ENCODE measurements at regions not wholly inside any gene's neighbourhood (a gene's known extent, or its start where the extent isn't known, plus 50 kb on each side); places are given as distances from the start of the nearest gene placed in this dataset.

GRCh38 chr2:104744537-104744936, 109.4 kb upstream of the POU3F3 start:
- CTCF ChIA-PET: no interaction called here
- Histone ChIP-seq H3K4me1 (ENCODE audit: control insufficient read depth in 2 of 2, insufficient read depth in 2 of 2, low read length in 2 of 2) (no peaks in the 10 kb centered on the region), H3K4me3 (ENCODE audit: low read length) (no peak overlapping the region), H3K27me3 (ENCODE audit: control insufficient read depth in 2 of 2, insufficient read depth in 2 of 2, low read length in 2 of 2) (no peaks in the 10 kb centered on the region), H3K36me3 (ENCODE audit: control insufficient read depth in 2 of 3, insufficient read depth in 3 of 3, low read length in 3 of 3) (no peaks in the 10 kb centered on the region), H3K27ac (ENCODE audit: low read depth, low read length) (no peak overlapping the region), H3K9me3 (ENCODE audit: control insufficient read depth in 2 of 3, low read length in 3 of 3) (no peaks in the 10 kb centered on the region)
- H3K9me3 Mint-ChIP-seq: peaks cover 0 to 2% (median 0%) of the 10 kb centered on the region in 11 donors
- H3K27ac Mint-ChIP-seq: no peak overlapping the region
- H3K4me1 Mint-ChIP-seq: no peaks in the 10 kb centered on the region
- H3K27me3 Mint-ChIP-seq: peaks cover 0 to 9% (median 5%) of the 10 kb centered on the region in 5 donors
- POLR2A ChIA-PET: no interaction called here
- H3K36me3 Mint-ChIP-seq: no peaks in the 10 kb centered on the region
- DNase-seq: no peak
- no peak overlapping the region for H3K4me3 Mint-ChIP-seq
- ATAC-seq: no peak
- intact Hi-C loops (cut with micrococcal nuclease): no loop called here

GRCh38 chr2:104745846-104746245, 108.1 kb upstream of the POU3F3 start:
- H3K4me3 Mint-ChIP-seq: no peak overlapping the region

GRCh38 chr2:104746299-104746698, 107.6 kb upstream of the POU3F3 start:
- Mint-ChIP-seq H3K4me1 (no peaks in the 10 kb centered on the region), H3K4me3 (no peak overlapping the region), H3K36me3 (no peaks in the 10 kb centered on the region), H3K9me3 (peaks cover 0 to under 1% (median 0%) of the 10 kb centered on the region in 11 donors), H3K27me3 (peaks cover 0 to 9% (median 5%) of the 10 kb centered on the region in 5 donors), H3K27ac (no peak overlapping the region)
- Histone ChIP-seq H3K27ac (ENCODE audit: low read depth, low read length) (no peak overlapping the region), H3K36me3 (ENCODE audit: control insufficient read depth in 2 of 3, insufficient read depth in 3 of 3, low read length in 3 of 3) (no peaks in the 10 kb centered on the region), H3K27me3 (ENCODE audit: control insufficient read depth in 2 of 2, insufficient read depth in 2 of 2, low read length in 2 of 2) (no peaks in the 10 kb centered on the region), H3K4me3 (ENCODE audit: low read length) (no peak overlapping the region), H3K9me3 (ENCODE audit: control insufficient read depth in 2 of 3, low read length in 3 of 3) (no peaks in the 10 kb centered on the region), H3K4me1 (ENCODE audit: control insufficient read depth in 2 of 2, insufficient read depth in 2 of 2, low read length in 2 of 2) (no peaks in the 10 kb centered on the region)
- POLR2A ChIA-PET: no interaction called here
- no peak for DNase-seq
- ATAC-seq: no peak
- CTCF ChIA-PET: no interaction called here
- intact Hi-C loops (cut with micrococcal nuclease): no loop called here

More at GRCh38 chr2:104745846-104746245, 108.1 kb upstream of the POU3F3 start:
- ChIA-PET POLR2A (no interaction called here), CTCF (no interaction called here)
- Histone ChIP-seq H3K27ac (ENCODE audit: low read depth, low read length) (no peak overlapping the region), H3K27me3 (ENCODE audit: control insufficient read depth in 2 of 2, insufficient read depth in 2 of 2, low read length in 2 of 2) (no peaks in the 10 kb centered on the region), H3K4me1 (ENCODE audit: control insufficient read depth in 2 of 2, insufficient read depth in 2 of 2, low read length in 2 of 2) (no peaks in the 10 kb centered on the region), H3K36me3 (ENCODE audit: control insufficient read depth in 2 of 3, insufficient read depth in 3 of 3, low read length in 3 of 3) (no peaks in the 10 kb centered on the region), H3K9me3 (ENCODE audit: control insufficient read depth in 2 of 3, low read length in 3 of 3) (no peaks in the 10 kb centered on the region), H3K4me3 (ENCODE audit: low read length) (no peak overlapping the region)
- Mint-ChIP-seq H3K27ac (no peak overlapping the region), H3K27me3 (peaks cover 0 to 9% (median 7%) of the 10 kb centered on the region in 5 donors), H3K4me1 (no peaks in the 10 kb centered on the region), H3K9me3 (peaks cover 0 to 2% (median 0%) of the 10 kb centered on the region in 11 donors), H3K36me3 (no peaks in the 10 kb centered on the region)
- intact Hi-C loops (cut with micrococcal nuclease): no loop called here
- DNase-seq: no peak
- no peak for ATAC-seq

- Histone ChIP-seq H3K4me3 (ENCODE audit: low read length) (no peak overlapping the region), H3K4me1 (ENCODE audit: control insufficient read depth in 2 of 2, insufficient read depth in 2 of 2, low read length in 2 of 2) (no peaks in the 10 kb centered on the region), H3K9me3 (ENCODE audit: control insufficient read depth in 2 of 3, low read length in 3 of 3) (no peaks in the 10 kb centered on the region), H3K27ac (ENCODE audit: low read depth, low read length) (no peak overlapping the region), H3K27me3 (ENCODE audit: control insufficient read depth in 2 of 2, insufficient read depth in 2 of 2, low read length in 2 of 2) (no peaks in the 10 kb centered on the region), H3K36me3 (ENCODE audit: control insufficient read depth in 2 of 3, insufficient read depth in 3 of 3, low read length in 3 of 3) (no peaks in the 10 kb centered on the region)
- CTCF ChIA-PET: no interaction called here
- ATAC-seq (no peak), DNase-seq (no peak)
- Mint-ChIP-seq H3K27me3 (peaks cover 0 to 9% (median 5%) of the 10 kb centered on the region in 5 donors), H3K27ac (no peak overlapping the region), H3K9me3 (no peaks in the 10 kb centered on the region), H3K4me1 (no peaks in the 10 kb centered on the region), H3K4me3 (no peak overlapping the region), H3K36me3 (no peaks in the 10 kb centered on the region)
- POLR2A ChIA-PET: no interaction called here
- intact Hi-C loops (cut with micrococcal nuclease): no loop called here
Observed at GRCh38 chr2:104746858-104747257, 107.1 kb upstream of the POU3F3 start.

GRCh38 chr2:104749856-104750460, 104.0 kb upstream of the POU3F3 start:
- CTCF ChIA-PET: interaction anchor here (0.5 kb wide), 1 partner anchor 89 kb away, joined by 4 read pairs; no protein-coding TSS in a partner anchor
- intact Hi-C loops (cut with micrococcal nuclease): no loop called here
- Histone ChIP-seq H3K9me3 (ENCODE audit: control insufficient read depth in 2 of 3, low read length in 3 of 3) (no peaks in the 10 kb centered on the region), H3K36me3 (ENCODE audit: control insufficient read depth in 2 of 3, insufficient read depth in 3 of 3, low read length in 3 of 3) (no peaks in the 10 kb centered on the region), H3K27me3 (ENCODE audit: control insufficient read depth in 2 of 2, insufficient read depth in 2 of 2, low read length in 2 of 2) (no peaks in the 10 kb centered on the region), H3K4me3 (ENCODE audit: low read length) (no peak overlapping the region), H3K4me1 (ENCODE audit: control insufficient read depth in 2 of 2, insufficient read depth in 2 of 2, low read length in 2 of 2) (no peaks in the 10 kb centered on the region), H3K27ac (ENCODE audit: low read depth, low read length) (no peak overlapping the region)
- Mint-ChIP-seq H3K4me3 (no peak overlapping the region), H3K27me3 (peaks cover 0 to 22% (median 4%) of the 10 kb centered on the region in 5 donors), H3K27ac (peak overlapping the region in 1 of 9 donors; percentile 43), H3K9me3 (no peaks in the 10 kb centered on the region), H3K4me1 (no peaks in the 10 kb centered on the region), H3K36me3 (no peaks in the 10 kb centered on the region)
- DNase-seq (no peak), ATAC-seq (no peak)
- POLR2A ChIA-PET: no interaction called here

GRCh38 chr2:104752504-104752903, 101.4 kb upstream of the POU3F3 start:
- H3K9me3 ChIP-seq (ENCODE audit: control insufficient read depth in 2 of 3, low read length in 3 of 3): no peaks in the 10 kb centered on the region
- peaks cover 0 to 5% (median 0%) of the 10 kb centered on the region in 11 donors for H3K9me3 Mint-ChIP-seq
- DNase-seq: no peak
- POLR2A ChIA-PET: no interaction called here
- intact Hi-C loops (cut with micrococcal nuclease): no loop called here
- no peaks in the 10 kb centered on the region for H3K4me1 ChIP-seq (ENCODE audit: control insufficient read depth in 2 of 2, insufficient read depth in 2 of 2, low read length in 2 of 2)
- H3K36me3 Mint-ChIP-seq: no peaks in the 10 kb centered on the region
- no peaks in the 10 kb centered on the region for H3K27me3 ChIP-seq (ENCODE audit: control insufficient read depth in 2 of 2, insufficient read depth in 2 of 2, low read length in 2 of 2)
- H3K36me3 ChIP-seq (ENCODE audit: control insufficient read depth in 2 of 3, insufficient read depth in 3 of 3, low read length in 3 of 3): no peaks in the 10 kb centered on the region
- CTCF ChIA-PET: no interaction called here
- H3K4me1 Mint-ChIP-seq: no peaks in the 10 kb centered on the region
- peaks cover 0 to 25% (median 4%) of the 10 kb centered on the region in 5 donors for H3K27me3 Mint-ChIP-seq
- no peak overlapping the region for H3K4me3 ChIP-seq (ENCODE audit: low read length)
- no peak overlapping the region for H3K4me3 Mint-ChIP-seq
- no peak overlapping the region for H3K27ac Mint-ChIP-seq
- ATAC-seq: no peak
- H3K27ac ChIP-seq (ENCODE audit: low read depth, low read length): no peak overlapping the region

GRCh38 chr2:104755026-104755878, 98.7 kb upstream of the POU3F3 start:
- no peak overlapping the region for H3K27ac Mint-ChIP-seq
- H3K27me3 Mint-ChIP-seq: peaks cover 3 to 20% (median 10%) of the 10 kb centered on the region in 5 donors
- H3K4me1 ChIP-seq (ENCODE audit: control insufficient read depth in 2 of 2, insufficient read depth in 2 of 2, low read length in 2 of 2): no peaks in the 10 kb centered on the region
- ATAC-seq (peak; percentile 71), DNase-seq (no peak)
- peaks cover 0 to 5% (median 0%) of the 10 kb centered on the region in 11 donors for H3K9me3 Mint-ChIP-seq
- no peaks in the 10 kb centered on the region for H3K4me1 Mint-ChIP-seq
- no peak overlapping the region for H3K27ac ChIP-seq (ENCODE audit: low read depth, low read length)
- H3K36me3 ChIP-seq (ENCODE audit: control insufficient read depth in 2 of 3, insufficient read depth in 3 of 3, low read length in 3 of 3): no peaks in the 10 kb centered on the region
- no peaks in the 10 kb centered on the region for H3K9me3 ChIP-seq (ENCODE audit: control insufficient read depth in 2 of 3, low read length in 3 of 3)
- intact Hi-C loops (cut with micrococcal nuclease): no loop called here
- no peak overlapping the region for H3K4me3 ChIP-seq (ENCODE audit: low read length)
- H3K4me3 Mint-ChIP-seq: no peak overlapping the region
- no peaks in the 10 kb centered on the region for H3K36me3 Mint-ChIP-seq
- H3K27me3 ChIP-seq (ENCODE audit: control insufficient read depth in 2 of 2, insufficient read depth in 2 of 2, low read length in 2 of 2): no peaks in the 10 kb centered on the region
- CTCF ChIA-PET: no interaction called here
- POLR2A ChIA-PET: no interaction called here

Measured in naive thymus-derived CD4-positive, alpha-beta T cell (primary cell).